ENCODE measurements at regions not wholly inside any gene's neighbourhood (a gene's known extent, or its start where the extent isn't known, plus 50 kb on each side); places are given as distances from the start of the nearest gene placed in this dataset.

GRCh38 chr7:118609207-118609606 is 384.7 kb downstream of the ANKRD7 start:
- H3K9me3 Mint-ChIP-seq (ENCODE audit: unreplicated experiment) = no peaks in the 10 kb centered on the region

DNA sequence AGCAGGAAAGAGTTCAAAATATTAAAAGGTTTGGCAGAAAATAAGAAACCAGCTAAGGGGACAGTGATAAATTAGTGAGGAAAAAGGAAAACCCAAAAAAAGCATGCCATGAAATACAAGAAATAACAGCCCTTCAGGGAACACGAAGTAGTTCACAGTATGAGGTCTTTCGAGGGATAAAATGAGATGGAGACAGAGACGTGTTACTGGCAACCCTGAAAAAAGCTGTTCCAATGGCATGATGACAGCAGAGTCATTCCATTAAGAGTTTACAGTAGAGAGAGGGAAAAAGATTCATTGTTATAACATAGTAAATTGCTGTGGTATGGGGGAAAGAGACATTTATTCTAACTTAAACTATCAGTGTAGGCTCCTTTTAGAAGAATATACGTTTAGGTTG is 391.2 kb downstream of the ANKRD7 start:
- H3K4me1 Mint-ChIP-seq (ENCODE audit: low read depth, unreplicated experiment) = no peaks in the 10 kb centered on the region
- no peak overlapping the region for H3K4me3 Mint-ChIP-seq (ENCODE audit: unreplicated experiment)
- TF ChIP-seq, protein P1, sequence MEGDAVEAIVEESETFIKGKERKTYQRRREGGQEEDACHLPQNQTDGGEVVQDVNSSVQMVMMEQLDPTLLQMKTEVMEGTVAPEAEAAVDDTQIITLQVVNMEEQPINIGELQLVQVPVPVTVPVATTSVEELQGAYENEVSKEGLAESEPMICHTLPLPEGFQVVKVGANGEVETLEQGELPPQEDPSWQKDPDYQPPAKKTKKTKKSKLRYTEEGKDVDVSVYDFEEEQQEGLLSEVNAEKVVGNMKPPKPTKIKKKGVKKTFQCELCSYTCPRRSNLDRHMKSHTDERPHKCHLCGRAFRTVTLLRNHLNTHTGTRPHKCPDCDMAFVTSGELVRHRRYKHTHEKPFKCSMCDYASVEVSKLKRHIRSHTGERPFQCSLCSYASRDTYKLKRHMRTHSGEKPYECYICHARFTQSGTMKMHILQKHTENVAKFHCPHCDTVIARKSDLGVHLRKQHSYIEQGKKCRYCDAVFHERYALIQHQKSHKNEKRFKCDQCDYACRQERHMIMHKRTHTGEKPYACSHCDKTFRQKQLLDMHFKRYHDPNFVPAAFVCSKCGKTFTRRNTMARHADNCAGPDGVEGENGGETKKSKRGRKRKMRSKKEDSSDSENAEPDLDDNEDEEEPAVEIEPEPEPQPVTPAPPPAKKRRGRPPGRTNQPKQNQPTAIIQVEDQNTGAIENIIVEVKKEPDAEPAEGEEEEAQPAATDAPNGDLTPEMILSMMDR (IDR thresholded peaks at IDR 0.05; ENCODE audit: partially characterized antibody, unreplicated experiment) = no peak
- no peaks in the 10 kb centered on the region for H3K36me3 Mint-ChIP-seq (ENCODE audit: unreplicated experiment)
- no peaks in the 10 kb centered on the region for H3K27me3 Mint-ChIP-seq (ENCODE audit: unreplicated experiment)
- no peak overlapping the region for H3K27ac Mint-ChIP-seq (ENCODE audit: unreplicated experiment)
- H3K9me3 Mint-ChIP-seq (ENCODE audit: unreplicated experiment) = no peaks in the 10 kb centered on the region
- no peak for DNase-seq

More at GRCh38 chr7:118609207-118609606, 384.7 kb downstream of the ANKRD7 start:
- Mint-ChIP-seq H3K4me1 (ENCODE audit: low read depth, unreplicated experiment) (no peaks in the 10 kb centered on the region), H3K27me3 (ENCODE audit: unreplicated experiment) (no peaks in the 10 kb centered on the region), H3K36me3 (ENCODE audit: unreplicated experiment) (no peaks in the 10 kb centered on the region), H3K4me3 (ENCODE audit: unreplicated experiment) (no peak overlapping the region), H3K27ac (ENCODE audit: unreplicated experiment) (no peak overlapping the region)
- TF ChIP-seq, protein P1 (IDR thresholded peaks at IDR 0.05; ENCODE audit: partially characterized antibody, unreplicated experiment) = no peak
- DNase-seq = no peak

DNA sequence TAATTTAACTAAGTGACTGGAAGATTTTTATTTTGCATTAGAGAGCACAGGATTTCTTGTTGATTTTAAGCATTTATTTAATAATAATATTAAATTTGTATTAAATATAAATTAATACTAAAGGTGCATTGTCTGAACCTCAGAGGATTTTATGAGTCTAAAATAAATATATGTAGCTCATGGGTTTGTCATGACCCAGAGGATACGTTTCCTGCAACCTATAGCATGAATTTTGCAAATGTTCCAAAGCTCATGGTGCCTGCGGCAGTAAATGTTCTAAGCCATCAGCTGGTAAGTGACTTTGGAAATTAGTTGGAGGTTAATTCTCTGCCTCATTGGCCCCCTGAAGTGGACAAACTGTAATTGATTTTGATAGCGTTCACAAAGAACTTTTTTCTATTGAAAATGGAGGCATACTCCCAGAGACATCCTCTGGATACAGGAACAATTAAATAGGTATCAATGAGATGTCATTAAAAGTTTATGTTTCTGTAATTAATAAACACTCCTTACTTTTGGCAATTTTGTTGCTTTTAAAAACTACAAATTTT is 397.4 kb downstream of the ANKRD7 start:
- Mint-ChIP-seq H3K36me3 (ENCODE audit: unreplicated experiment) (peaks cover 2% of the 10 kb centered on the region), H3K27me3 (ENCODE audit: unreplicated experiment) (no peaks in the 10 kb centered on the region), H3K27ac (ENCODE audit: unreplicated experiment) (no peak overlapping the region), H3K4me3 (ENCODE audit: unreplicated experiment) (no peak overlapping the region), H3K9me3 (ENCODE audit: unreplicated experiment) (no peaks in the 10 kb centered on the region), H3K4me1 (ENCODE audit: low read depth, unreplicated experiment) (no peaks in the 10 kb centered on the region)
- no peak for DNase-seq
- TF ChIP-seq, protein P1 (IDR thresholded peaks at IDR 0.05; ENCODE audit: partially characterized antibody, unreplicated experiment) = no peak

DNA sequence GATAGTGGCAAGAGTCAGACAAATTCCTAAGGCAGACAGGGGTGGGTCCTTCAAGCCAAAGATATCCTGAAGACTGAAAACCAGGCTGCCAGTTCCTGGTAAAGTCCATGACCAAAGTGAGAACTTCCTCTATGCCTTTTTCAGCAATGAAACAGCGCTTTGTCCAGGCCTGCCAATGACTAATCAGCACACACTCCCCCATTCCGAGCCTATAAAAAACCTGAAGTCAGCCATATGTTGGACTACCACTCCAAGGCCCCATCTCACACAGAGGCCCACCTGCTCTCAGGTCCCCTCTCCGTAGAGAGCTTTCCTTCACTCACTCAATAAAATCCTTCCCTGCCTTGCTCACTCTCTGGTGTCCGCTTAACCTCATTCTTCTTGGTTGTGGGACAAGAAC is 402.2 kb downstream of the ANKRD7 start:
- H3K9me3 Mint-ChIP-seq (ENCODE audit: unreplicated experiment) = no peaks in the 10 kb centered on the region
- H3K27ac Mint-ChIP-seq (ENCODE audit: unreplicated experiment) = no peak overlapping the region

DNA sequence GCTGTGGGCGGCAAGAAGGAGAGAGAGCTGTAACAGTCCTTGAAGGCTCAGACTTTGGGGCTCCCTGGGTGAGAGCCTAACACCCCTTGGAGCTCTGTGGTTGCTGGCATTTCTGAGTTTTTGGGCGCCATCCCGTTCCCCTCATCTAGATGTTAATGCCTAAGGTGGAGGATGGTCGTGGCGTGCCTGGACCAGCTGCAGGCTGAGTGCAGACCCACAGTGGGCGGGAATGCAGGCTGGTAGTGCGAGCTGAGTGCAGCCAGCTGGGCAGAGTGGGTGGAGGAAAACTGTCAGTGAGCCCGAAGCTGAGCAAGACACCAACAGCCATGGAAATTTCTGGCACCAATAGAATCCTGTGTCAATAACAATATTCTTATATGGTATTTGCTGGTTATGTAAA is 403.0 kb downstream of the ANKRD7 start:
- Mint-ChIP-seq H3K4me1 (ENCODE audit: low read depth, unreplicated experiment) (peaks cover 7% of the 10 kb centered on the region), H3K4me3 (ENCODE audit: unreplicated experiment) (no peak overlapping the region), H3K9me3 (ENCODE audit: unreplicated experiment) (no peaks in the 10 kb centered on the region), H3K27ac (ENCODE audit: unreplicated experiment) (no peak overlapping the region), H3K27me3 (ENCODE audit: unreplicated experiment) (no peaks in the 10 kb centered on the region), H3K36me3 (ENCODE audit: unreplicated experiment) (peaks cover 6% of the 10 kb centered on the region)
- no peak for DNase-seq
- TF ChIP-seq, protein P1 (IDR thresholded peaks at IDR 0.05; ENCODE audit: partially characterized antibody, unreplicated experiment) = no peak

More for the DNA sequence above, 402.2 kb downstream of the ANKRD7 start:
- H3K36me3 Mint-ChIP-seq (ENCODE audit: unreplicated experiment) = peaks cover 6% of the 10 kb centered on the region
- no peak overlapping the region for H3K4me3 Mint-ChIP-seq (ENCODE audit: unreplicated experiment)
- TF ChIP-seq, protein P1 (IDR thresholded peaks at IDR 0.05; ENCODE audit: partially characterized antibody, unreplicated experiment) = no peak
- DNase-seq = no peak
- peaks cover 2% of the 10 kb centered on the region for H3K4me1 Mint-ChIP-seq (ENCODE audit: low read depth, unreplicated experiment)
- no peaks in the 10 kb centered on the region for H3K27me3 Mint-ChIP-seq (ENCODE audit: unreplicated experiment)

Data from glutamatergic neuron (in vitro differentiated cells).